ENCODE measurements at regions not wholly inside any gene's neighbourhood (a gene's known extent, or its start where the extent isn't known, plus 50 kb on each side); places are given as distances from the start of the nearest gene placed in this dataset.

- ATAC-seq (ENCODE audit: low read depth) (no peak), DNase-seq (ENCODE audit: low spot score in 2 of 2) (no peak)
- H3K36me3 Mint-ChIP-seq, result no peaks in the 10 kb centered on the region
- no peaks in the 10 kb centered on the region for H3K4me1 Mint-ChIP-seq
- H3K4me3 Mint-ChIP-seq, result no peak overlapping the region
- no peaks in the 10 kb centered on the region for H3K9me3 Mint-ChIP-seq
- H3K27ac Mint-ChIP-seq, result no peak overlapping the region
- no peaks in the 10 kb centered on the region for H3K27me3 Mint-ChIP-seq
Observed at GRCh38 chr6:119612911-119613381, 263.4 kb upstream of the MAN1A1 start.

GRCh38 chr6:119612176-119612891 lies 262.8 kb upstream of the MAN1A1 start:
- Mint-ChIP-seq H3K27me3 (no peaks in the 10 kb centered on the region), H3K9me3 (no peaks in the 10 kb centered on the region), H3K36me3 (no peaks in the 10 kb centered on the region), H3K27ac (no peak overlapping the region), H3K4me1 (no peaks in the 10 kb centered on the region), H3K4me3 (no peak overlapping the region)
- ATAC-seq (ENCODE audit: low read depth) (no peak), DNase-seq (ENCODE audit: low spot score in 2 of 2) (no peak)

- Mint-ChIP-seq H3K27me3 (no peaks in the 10 kb centered on the region), H3K36me3 (no peaks in the 10 kb centered on the region), H3K4me1 (no peaks in the 10 kb centered on the region), H3K9me3 (no peaks in the 10 kb centered on the region), H3K27ac (no peak overlapping the region), H3K4me3 (no peak overlapping the region)
- DNase-seq (ENCODE audit: low spot score in 2 of 2), result no peak
- no peak for ATAC-seq (ENCODE audit: low read depth)
Observed at GRCh38 chr6:119610754-119611153, 261.2 kb upstream of the MAN1A1 start.

DNA sequence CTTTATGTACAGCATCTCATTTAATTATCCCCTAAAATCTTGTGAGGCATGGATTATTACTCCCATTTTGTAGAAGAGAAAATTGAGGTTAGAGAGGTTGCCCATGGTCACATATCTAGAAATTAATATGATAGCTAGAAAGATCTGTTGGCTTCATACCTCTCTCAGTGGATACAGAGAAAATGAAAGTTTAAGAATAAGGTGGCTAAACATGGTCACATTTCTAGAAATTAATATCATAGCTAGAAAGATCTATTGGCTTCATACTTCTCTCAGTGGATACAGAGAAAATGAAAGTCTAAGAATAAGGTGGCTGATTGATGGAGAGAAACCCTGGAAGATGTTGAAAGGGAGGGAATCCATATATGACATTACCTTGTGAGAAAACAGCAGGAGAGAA lies 260.7 kb upstream of the MAN1A1 start:
- ATAC-seq (ENCODE audit: low read depth), result no peak

DNA sequence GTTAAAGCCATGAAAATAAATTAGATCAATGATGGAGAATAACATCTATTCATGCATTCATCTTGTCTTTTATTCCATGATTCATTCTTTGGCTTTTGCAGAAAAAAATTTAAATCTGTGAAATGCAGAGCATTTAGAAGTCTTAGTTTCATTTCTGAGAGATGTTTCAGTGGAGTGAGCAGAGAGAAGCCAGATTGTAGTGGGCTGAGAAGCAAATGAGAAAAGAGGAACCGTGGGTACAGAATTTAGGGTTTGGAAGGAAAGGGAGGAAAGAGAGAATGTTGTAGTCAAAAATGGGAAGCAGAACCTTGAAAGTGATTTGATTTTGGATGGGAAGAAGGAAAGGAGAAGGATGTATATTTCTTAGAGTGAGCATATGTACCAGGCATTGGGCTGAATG lies 260.3 kb upstream of the MAN1A1 start:
- H3K27ac Mint-ChIP-seq, result no peak overlapping the region
- DNase-seq (ENCODE audit: low spot score in 2 of 2) (no peak), ATAC-seq (ENCODE audit: low read depth) (no peak)
- H3K36me3 Mint-ChIP-seq, result no peaks in the 10 kb centered on the region
- no peaks in the 10 kb centered on the region for H3K9me3 Mint-ChIP-seq
- H3K27me3 Mint-ChIP-seq, result no peaks in the 10 kb centered on the region
- no peaks in the 10 kb centered on the region for H3K4me1 Mint-ChIP-seq
- H3K4me3 Mint-ChIP-seq, result no peak overlapping the region

More for the DNA sequence above, 260.7 kb upstream of the MAN1A1 start:
- no peak for DNase-seq (ENCODE audit: low spot score in 2 of 2)
- Mint-ChIP-seq H3K4me3 (no peak overlapping the region), H3K27me3 (no peaks in the 10 kb centered on the region), H3K4me1 (no peaks in the 10 kb centered on the region), H3K27ac (no peak overlapping the region), H3K36me3 (no peaks in the 10 kb centered on the region), H3K9me3 (no peaks in the 10 kb centered on the region)

DNA sequence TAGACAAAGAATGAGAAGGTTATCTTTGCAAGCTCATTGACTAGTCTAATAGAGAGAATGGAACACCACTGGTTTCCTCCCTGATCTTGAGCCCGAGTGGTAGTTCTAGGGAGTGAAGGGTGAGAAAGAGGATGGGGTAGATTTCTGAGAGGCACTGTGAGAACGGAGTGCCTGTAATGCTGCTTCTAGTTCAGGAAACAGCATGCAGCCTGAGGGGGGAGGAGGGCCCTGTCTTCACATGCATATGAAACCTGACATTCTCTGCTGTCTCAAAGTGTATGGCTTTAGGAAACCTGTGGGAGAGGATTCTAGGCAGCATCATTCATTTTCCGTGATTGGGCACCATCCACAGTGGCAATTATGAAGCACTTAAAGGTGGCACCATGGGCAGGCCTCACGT lies 259.4 kb upstream of the MAN1A1 start:
- Mint-ChIP-seq H3K27me3 (no peaks in the 10 kb centered on the region), H3K36me3 (no peaks in the 10 kb centered on the region), H3K27ac (no peak overlapping the region), H3K9me3 (no peaks in the 10 kb centered on the region), H3K4me3 (no peak overlapping the region), H3K4me1 (no peaks in the 10 kb centered on the region)
- DNase-seq (ENCODE audit: low spot score in 2 of 2), result no peak
- ATAC-seq (ENCODE audit: low read depth), result no peak

- Mint-ChIP-seq H3K36me3 (no peaks in the 10 kb centered on the region), H3K4me3 (no peak overlapping the region)
Observed at GRCh38 chr6:119604124-119604523, 254.6 kb upstream of the MAN1A1 start.

GRCh38 chr6:119603501-119603900 lies 253.9 kb upstream of the MAN1A1 start:
- ATAC-seq (ENCODE audit: low read depth) (no peak), DNase-seq (ENCODE audit: low spot score in 2 of 2) (no peak)
- Mint-ChIP-seq H3K27ac (no peak overlapping the region), H3K4me1 (no peaks in the 10 kb centered on the region), H3K9me3 (no peaks in the 10 kb centered on the region), H3K4me3 (no peak overlapping the region), H3K27me3 (no peaks in the 10 kb centered on the region), H3K36me3 (no peaks in the 10 kb centered on the region)

More at GRCh38 chr6:119604124-119604523, 254.6 kb upstream of the MAN1A1 start:
- H3K27me3 Mint-ChIP-seq, result no peaks in the 10 kb centered on the region
- H3K27ac Mint-ChIP-seq, result no peak overlapping the region
- H3K9me3 Mint-ChIP-seq, result no peaks in the 10 kb centered on the region
- no peak for DNase-seq (ENCODE audit: low spot score in 2 of 2)
- no peaks in the 10 kb centered on the region for H3K4me1 Mint-ChIP-seq
- ATAC-seq (ENCODE audit: low read depth), result no peak

DNA sequence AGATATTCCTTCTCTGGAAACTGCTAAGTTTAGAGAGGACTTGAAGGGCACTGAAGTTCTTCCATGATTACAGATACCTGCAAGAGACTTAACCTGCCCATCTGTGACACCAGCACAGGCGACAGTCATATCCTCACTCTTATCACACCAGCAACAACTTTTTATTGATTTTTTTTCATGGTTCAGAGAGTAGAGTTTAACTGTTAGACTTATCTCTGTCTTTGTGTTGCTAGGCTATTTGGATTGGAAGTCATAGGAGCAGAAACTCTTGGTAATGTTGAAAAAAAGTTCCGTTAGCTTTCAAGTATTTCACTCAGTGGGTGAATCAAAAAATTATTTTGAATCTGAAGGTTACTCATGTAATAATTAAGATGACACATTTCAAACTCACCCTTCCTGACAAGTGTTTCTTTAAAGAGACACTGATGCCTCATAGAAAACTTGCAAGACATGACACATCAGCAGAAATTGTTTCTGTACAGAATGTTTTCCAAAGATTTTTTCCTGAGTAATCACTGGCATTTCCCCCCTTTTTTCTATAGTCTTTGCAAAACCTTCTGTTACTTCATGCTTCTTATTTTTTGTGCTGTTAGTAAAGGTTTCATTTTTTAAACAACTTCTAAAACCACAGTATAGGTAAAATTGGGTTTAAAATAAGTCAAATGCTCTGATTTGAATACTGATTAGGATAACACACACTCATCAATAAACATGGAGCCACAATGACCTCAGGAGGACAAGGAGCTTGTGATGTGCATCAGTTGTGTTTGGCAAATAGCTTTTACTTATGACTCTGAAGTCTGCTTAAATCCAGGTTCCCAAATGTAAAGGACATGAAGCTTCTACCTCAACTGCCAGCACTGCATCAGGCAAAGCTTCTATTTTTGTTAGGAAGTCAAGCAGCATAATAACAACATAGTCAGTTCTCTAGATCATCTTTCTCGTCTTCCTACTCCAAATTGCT lies 252.9 kb upstream of the MAN1A1 start:
- no peaks in the 10 kb centered on the region for H3K4me1 Mint-ChIP-seq
- ATAC-seq (ENCODE audit: low read depth) (no peak), DNase-seq (ENCODE audit: low spot score in 2 of 2) (no peak)
- no peaks in the 10 kb centered on the region for H3K36me3 Mint-ChIP-seq
- no peak overlapping the region for H3K4me3 Mint-ChIP-seq
- H3K9me3 Mint-ChIP-seq, result no peaks in the 10 kb centered on the region
- H3K27ac Mint-ChIP-seq, result no peak overlapping the region
- H3K27me3 Mint-ChIP-seq, result no peaks in the 10 kb centered on the region

DNA sequence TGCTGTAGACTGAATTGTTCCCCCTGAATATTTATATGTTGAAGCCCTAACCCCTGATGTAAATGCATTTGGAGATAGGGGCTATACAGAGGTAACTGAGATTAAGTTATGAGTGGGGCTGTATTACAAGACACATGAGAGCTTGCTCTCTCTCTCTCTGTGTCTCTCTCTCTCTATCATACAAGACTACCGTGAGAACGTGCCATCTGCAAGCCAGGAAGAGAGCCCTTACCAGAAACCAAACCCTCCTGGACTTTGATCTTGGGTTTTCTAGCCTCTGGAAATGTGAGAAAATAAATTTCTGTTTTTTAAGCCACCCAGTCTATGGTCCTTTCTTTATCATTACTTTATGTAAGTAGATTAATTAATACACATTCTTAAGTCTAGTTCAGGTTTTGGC lies 249.3 kb upstream of the MAN1A1 start:
- no peaks in the 10 kb centered on the region for H3K36me3 Mint-ChIP-seq
- DNase-seq (ENCODE audit: low spot score in 2 of 2), result no peak
- no peak overlapping the region for H3K4me3 Mint-ChIP-seq
- H3K27ac Mint-ChIP-seq, result no peak overlapping the region
- H3K4me1 Mint-ChIP-seq, result no peaks in the 10 kb centered on the region
- H3K9me3 Mint-ChIP-seq, result no peaks in the 10 kb centered on the region
- no peak for ATAC-seq (ENCODE audit: low read depth)
- H3K27me3 Mint-ChIP-seq, result peaks cover 1% of the 10 kb centered on the region

- no peaks in the 10 kb centered on the region for H3K36me3 Mint-ChIP-seq
- H3K9me3 Mint-ChIP-seq, result no peaks in the 10 kb centered on the region
- DNase-seq (ENCODE audit: low spot score in 2 of 2) (no peak), ATAC-seq (ENCODE audit: low read depth) (no peak)
- H3K4me1 Mint-ChIP-seq, result no peaks in the 10 kb centered on the region
- H3K27ac Mint-ChIP-seq, result no peak overlapping the region
- H3K27me3 Mint-ChIP-seq, result peaks cover 5% of the 10 kb centered on the region
- H3K4me3 Mint-ChIP-seq, result no peak overlapping the region
Observed at GRCh38 chr6:119594907-119595306, 245.3 kb upstream of the MAN1A1 start.

GRCh38 chr6:119591235-119591634 lies 241.7 kb upstream of the MAN1A1 start:
- Mint-ChIP-seq H3K4me1 (peaks cover 4% of the 10 kb centered on the region), H3K27me3 (peaks cover 5% of the 10 kb centered on the region), H3K36me3 (no peaks in the 10 kb centered on the region), H3K9me3 (no peaks in the 10 kb centered on the region), H3K4me3 (no peak overlapping the region), H3K27ac (no peak overlapping the region)
- DNase-seq (ENCODE audit: low spot score in 2 of 2), result no peak
- no peak for ATAC-seq (ENCODE audit: low read depth)

GRCh38 chr6:119590066-119590465 lies 240.5 kb upstream of the MAN1A1 start:
- ATAC-seq (ENCODE audit: low read depth), result no peak
- no peak for DNase-seq (ENCODE audit: low spot score in 2 of 2)
- Mint-ChIP-seq H3K36me3 (no peaks in the 10 kb centered on the region), H3K27ac (no peak overlapping the region), H3K9me3 (no peaks in the 10 kb centered on the region), H3K4me1 (peaks cover 4% of the 10 kb centered on the region), H3K27me3 (peaks cover 5% of the 10 kb centered on the region), H3K4me3 (no peak overlapping the region)

- ATAC-seq (ENCODE audit: low read depth) (no peak), DNase-seq (ENCODE audit: low spot score in 2 of 2) (no peak)
- no peaks in the 10 kb centered on the region for H3K9me3 Mint-ChIP-seq
Observed at GRCh38 chr6:119587537-119587936, 238.0 kb upstream of the MAN1A1 start.

More at GRCh38 chr6:119587537-119587936, 238.0 kb upstream of the MAN1A1 start:
- Mint-ChIP-seq H3K4me1 (peaks cover 4% of the 10 kb centered on the region), H3K27ac (no peak overlapping the region), H3K36me3 (no peaks in the 10 kb centered on the region), H3K27me3 (peaks cover 3% of the 10 kb centered on the region), H3K4me3 (no peak overlapping the region)

Data from memory B cell (primary cell).